ENCODE measurements at regions not wholly inside any gene's neighbourhood (a gene's known extent, or its start where the extent isn't known, plus 50 kb on each side); places are given as distances from the start of the nearest gene placed in this dataset.

- DNase-seq, result no peak
- no peak overlapping the region for H3K27ac Mint-ChIP-seq
- peaks cover 19% of the 10 kb centered on the region for H3K27me3 Mint-ChIP-seq
- no peaks in the 10 kb centered on the region for H3K36me3 Mint-ChIP-seq
- peaks cover 2% of the 10 kb centered on the region for H3K4me1 Mint-ChIP-seq
- peaks cover 4% of the 10 kb centered on the region for H3K9me3 Mint-ChIP-seq
- no peak for ATAC-seq (ENCODE audit: low read depth)
- H3K4me3 Mint-ChIP-seq, result no peak overlapping the region
- POLR2A ChIA-PET, result no interaction called here
These were observed 95.3 kb upstream of the FAM136A start for GRCh38 chr2:70397186-70397585.

GRCh38 chr2:70396612-70397011, 94.7 kb upstream of the FAM136A start:
- no peak overlapping the region for H3K4me3 Mint-ChIP-seq
- H3K27me3 Mint-ChIP-seq, result peaks cover 19% of the 10 kb centered on the region
- H3K4me1 Mint-ChIP-seq, result peaks cover 2% of the 10 kb centered on the region
- H3K9me3 Mint-ChIP-seq, result peaks cover 4% of the 10 kb centered on the region
- no peak overlapping the region for H3K27ac Mint-ChIP-seq
- DNase-seq (no peak), ATAC-seq (ENCODE audit: low read depth) (no peak)
- POLR2A ChIA-PET, result no interaction called here
- no peaks in the 10 kb centered on the region for H3K36me3 Mint-ChIP-seq

GRCh38 chr2:70393881-70394280, 92.0 kb upstream of the FAM136A start:
- H3K27ac Mint-ChIP-seq, result no peak overlapping the region
- POLR2A ChIA-PET, result interaction anchor here (0.6 kb wide), 1 partner anchor 121 kb away, joined by 3 read pairs; no protein-coding TSS in a partner anchor
- no peak for DNase-seq
- ATAC-seq (ENCODE audit: low read depth), result no peak
- peaks cover 23% of the 10 kb centered on the region for H3K27me3 Mint-ChIP-seq
- no peak overlapping the region for H3K4me3 Mint-ChIP-seq
- peaks cover 4% of the 10 kb centered on the region for H3K9me3 Mint-ChIP-seq
- no peaks in the 10 kb centered on the region for H3K36me3 Mint-ChIP-seq
- peaks cover 2% of the 10 kb centered on the region for H3K4me1 Mint-ChIP-seq

GRCh38 chr2:70391988-70392387, 90.1 kb upstream of the FAM136A start:
- Mint-ChIP-seq H3K4me1 (no peaks in the 10 kb centered on the region), H3K4me3 (no peak overlapping the region), H3K27ac (no peak overlapping the region), H3K9me3 (peaks cover 4% of the 10 kb centered on the region), H3K27me3 (peaks cover 16% of the 10 kb centered on the region), H3K36me3 (no peaks in the 10 kb centered on the region)
- POLR2A ChIA-PET, result no interaction called here
- DNase-seq (no peak), ATAC-seq (ENCODE audit: low read depth) (no peak)

- POLR2A ChIA-PET, result no interaction called here
- Mint-ChIP-seq H3K4me3 (no peak overlapping the region), H3K9me3 (peaks cover 4% of the 10 kb centered on the region), H3K36me3 (no peaks in the 10 kb centered on the region), H3K27ac (no peak overlapping the region), H3K27me3 (peaks cover 17% of the 10 kb centered on the region), H3K4me1 (no peaks in the 10 kb centered on the region)
- DNase-seq (no peak), ATAC-seq (ENCODE audit: low read depth) (no peak)
These were observed 89.4 kb upstream of the FAM136A start for GRCh38 chr2:70391259-70391658.

- DNase-seq (no peak), ATAC-seq (ENCODE audit: low read depth) (no peak)
- POLR2A ChIA-PET, result no interaction called here
- Mint-ChIP-seq H3K27me3 (peaks cover 6% of the 10 kb centered on the region), H3K4me3 (no peak overlapping the region), H3K4me1 (no peaks in the 10 kb centered on the region), H3K27ac (no peak overlapping the region), H3K9me3 (no peaks in the 10 kb centered on the region), H3K36me3 (no peaks in the 10 kb centered on the region)
These were observed 86.9 kb upstream of the FAM136A start for GRCh38 chr2:70388813-70389212.

GRCh38 chr2:70388128-70388527, 86.3 kb upstream of the FAM136A start:
- POLR2A ChIA-PET, result no interaction called here
- Mint-ChIP-seq H3K36me3 (peaks cover 2% of the 10 kb centered on the region), H3K27ac (no peak overlapping the region), H3K27me3 (peaks cover 6% of the 10 kb centered on the region), H3K4me3 (no peak overlapping the region), H3K9me3 (no peaks in the 10 kb centered on the region), H3K4me1 (no peaks in the 10 kb centered on the region)
- no peak for DNase-seq
- no peak for ATAC-seq (ENCODE audit: low read depth)

GRCh38 chr2:70385966-70386595, 84.2 kb upstream of the FAM136A start:
- Mint-ChIP-seq H3K27ac (no peak overlapping the region), H3K4me1 (no peaks in the 10 kb centered on the region), H3K4me3 (no peak overlapping the region), H3K36me3 (peaks cover 2% of the 10 kb centered on the region), H3K9me3 (no peaks in the 10 kb centered on the region), H3K27me3 (peaks cover 6% of the 10 kb centered on the region)
- ATAC-seq (ENCODE audit: low read depth) (no peak), DNase-seq (no peak)
- POLR2A ChIA-PET, result no interaction called here

GRCh38 chr2:70385204-70385603, 83.3 kb upstream of the FAM136A start:
- Mint-ChIP-seq H3K4me1 (no peaks in the 10 kb centered on the region), H3K27ac (no peak overlapping the region), H3K9me3 (peaks cover 3% of the 10 kb centered on the region), H3K4me3 (no peak overlapping the region), H3K27me3 (peaks cover 3% of the 10 kb centered on the region), H3K36me3 (peaks cover 2% of the 10 kb centered on the region)
- POLR2A ChIA-PET, result no interaction called here
- ATAC-seq (ENCODE audit: low read depth), result no peak
- DNase-seq, result no peak

GRCh38 chr2:70381821-70382220, 80.0 kb upstream of the FAM136A start:
- POLR2A ChIA-PET, result no interaction called here
- no peaks in the 10 kb centered on the region for H3K4me1 Mint-ChIP-seq

GRCh38 chr2:70381235-70381634, 79.4 kb upstream of the FAM136A start:
- DNase-seq, result no peak
- Mint-ChIP-seq H3K4me3 (no peak overlapping the region), H3K9me3 (peaks cover 3% of the 10 kb centered on the region), H3K27me3 (peaks cover 6% of the 10 kb centered on the region), H3K4me1 (no peaks in the 10 kb centered on the region), H3K27ac (no peak overlapping the region), H3K36me3 (peaks cover 2% of the 10 kb centered on the region)
- POLR2A ChIA-PET, result no interaction called here
- ATAC-seq (ENCODE audit: low read depth), result no peak

More at GRCh38 chr2:70381821-70382220, 80.0 kb upstream of the FAM136A start:
- Mint-ChIP-seq H3K9me3 (peaks cover 3% of the 10 kb centered on the region), H3K36me3 (peaks cover 2% of the 10 kb centered on the region), H3K27me3 (peaks cover 8% of the 10 kb centered on the region), H3K4me3 (no peak overlapping the region), H3K27ac (no peak overlapping the region)
- DNase-seq, result no peak
- ATAC-seq (ENCODE audit: low read depth), result no peak

- Mint-ChIP-seq H3K27ac (no peak overlapping the region), H3K4me3 (no peak overlapping the region), H3K27me3 (peaks cover 8% of the 10 kb centered on the region), H3K9me3 (peaks cover 3% of the 10 kb centered on the region), H3K36me3 (peaks cover 2% of the 10 kb centered on the region), H3K4me1 (no peaks in the 10 kb centered on the region)
- POLR2A ChIA-PET, result no interaction called here
- ATAC-seq (ENCODE audit: low read depth) (no peak), DNase-seq (no peak)
These were observed 78.8 kb upstream of the FAM136A start for GRCh38 chr2:70380621-70381020.

GRCh38 chr2:70374616-70375015, 72.7 kb upstream of the FAM136A start:
- peaks cover 3% of the 10 kb centered on the region for H3K9me3 Mint-ChIP-seq
- ATAC-seq (ENCODE audit: low read depth), result no peak
- POLR2A ChIA-PET, result interaction anchor here (1.1 kb wide), 1 partner anchor 395 kb away, joined by 3 read pairs; no protein-coding TSS in a partner anchor
- H3K4me1 Mint-ChIP-seq, result no peaks in the 10 kb centered on the region
- no peak for DNase-seq
- no peaks in the 10 kb centered on the region for H3K36me3 Mint-ChIP-seq
- H3K27me3 Mint-ChIP-seq, result peaks cover 6% of the 10 kb centered on the region
- no peak overlapping the region for H3K27ac Mint-ChIP-seq
- no peak overlapping the region for H3K4me3 Mint-ChIP-seq

GRCh38 chr2:70371753-70372152, 69.9 kb upstream of the FAM136A start:
- no peaks in the 10 kb centered on the region for H3K36me3 Mint-ChIP-seq
- peaks cover 3% of the 10 kb centered on the region for H3K9me3 Mint-ChIP-seq
- peaks cover 3% of the 10 kb centered on the region for H3K27me3 Mint-ChIP-seq
- DNase-seq (no peak), ATAC-seq (ENCODE audit: low read depth) (no peak)
- POLR2A ChIA-PET, result interaction anchor here (0.6 kb wide), 1 partner anchor 114 kb away, joined by 7 read pairs; the partner anchor contains the start of gene PCYOX1
- H3K27ac Mint-ChIP-seq, result no peak overlapping the region
- no peaks in the 10 kb centered on the region for H3K4me1 Mint-ChIP-seq
- H3K4me3 Mint-ChIP-seq, result no peak overlapping the region

All from activated naive CD8-positive, alpha-beta T cell treated with anti-CD3 and anti-CD28 coated beads, Interleukin-2, amount 10 ng/mL, durations not matched to agents 7 days and 5 days (primary cell).